Glomerular visceral epithelial cell (primary cell): ENCODE measurements at regions not wholly inside any gene's neighbourhood (a gene's known extent, or its start where the extent isn't known, plus 50 kb on each side); places are given as distances from the start of the nearest gene placed in this dataset.

Experiments
- DNase-seq: peaks from one replicate; pipeline ENCODE4 v3.0.0-alpha.2; 2016; ENCODE audit errors: extremely low spot score

DNA sequence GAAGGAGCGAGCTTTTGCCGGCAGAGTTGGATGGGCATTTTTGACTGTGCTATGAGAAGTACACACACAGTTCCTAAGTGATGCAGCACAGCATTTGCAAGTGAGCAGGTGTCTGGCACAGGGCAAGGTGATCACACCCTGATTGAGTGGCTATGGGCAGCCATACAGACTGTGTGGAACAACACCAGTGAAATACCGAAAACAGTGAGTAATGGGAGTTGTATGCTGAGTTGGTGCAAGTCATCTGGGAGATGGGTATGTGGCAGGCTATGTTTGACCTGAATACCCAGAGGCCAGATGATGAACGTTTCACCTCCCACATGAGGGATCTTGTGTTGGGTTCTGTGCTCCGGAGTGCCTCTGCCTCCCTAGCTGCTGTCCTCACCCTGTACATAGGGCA lies 53.5 kb upstream of the TIPARP start:
- DNase-seq: no peak

- DNase-seq: peak; percentile 54
These were observed 54.1 kb upstream of the TIPARP start for GRCh38 chr3:156620260-156620659.

GRCh38 chr3:156619376-156619775 lies 55.0 kb upstream of the TIPARP start:
- no peak for DNase-seq

DNA sequence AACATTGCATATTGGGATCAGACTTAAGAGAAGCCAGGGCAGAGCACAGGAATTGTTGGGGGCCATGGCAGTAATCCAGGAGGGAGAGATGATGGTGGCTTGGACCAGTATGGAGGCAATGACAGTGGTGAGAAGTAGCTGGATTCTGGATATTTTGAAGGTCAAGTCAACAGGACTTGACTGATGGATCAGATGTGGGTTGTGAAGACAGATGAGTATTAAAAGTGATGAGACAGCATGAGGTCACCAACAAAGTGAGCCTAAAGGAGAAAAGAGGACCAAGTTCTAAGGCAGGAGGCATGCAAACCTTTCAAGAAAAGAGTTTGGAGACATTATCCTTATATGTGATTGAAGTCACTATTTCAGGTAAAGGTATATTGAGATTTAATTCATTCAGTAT lies 56.6 kb upstream of the TIPARP start:
- DNase-seq: no peak

- no peak for DNase-seq
These were observed 57.2 kb upstream of the TIPARP start for GRCh38 chr3:156617145-156617544.

DNA sequence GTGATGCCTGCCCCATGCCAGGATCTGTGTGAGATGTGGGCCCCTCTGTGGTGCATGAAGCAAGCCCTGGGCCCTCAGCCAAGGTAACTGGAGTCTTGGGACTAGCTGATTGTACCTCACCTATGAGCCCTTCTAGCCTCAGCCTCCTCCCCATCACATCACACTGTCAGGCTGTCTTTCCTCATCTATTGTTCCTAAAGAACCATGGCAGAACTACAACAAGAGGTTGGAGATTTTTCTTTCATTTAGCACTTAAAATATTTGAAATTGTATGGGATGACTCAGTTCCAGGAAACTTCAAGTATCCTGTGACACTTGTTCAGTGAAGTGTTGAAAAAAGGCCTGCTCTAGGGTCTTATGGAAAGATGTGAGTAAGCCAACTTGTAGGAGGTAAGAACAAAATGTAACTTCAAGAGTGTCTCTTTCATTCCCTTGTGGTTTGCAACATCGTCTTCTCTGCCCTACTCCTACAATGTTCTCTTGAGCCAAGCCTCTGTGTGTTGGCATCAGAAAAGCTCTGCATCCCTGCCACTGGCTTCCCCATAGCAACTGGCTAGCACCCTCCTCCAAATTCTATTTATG lies 58.7 kb upstream of the TIPARP start:
- peak; percentile 88 for DNase-seq

- DNase-seq: peak; percentile 23
These were observed 59.5 kb upstream of the TIPARP start for GRCh38 chr3:156614642-156615511.

DNA sequence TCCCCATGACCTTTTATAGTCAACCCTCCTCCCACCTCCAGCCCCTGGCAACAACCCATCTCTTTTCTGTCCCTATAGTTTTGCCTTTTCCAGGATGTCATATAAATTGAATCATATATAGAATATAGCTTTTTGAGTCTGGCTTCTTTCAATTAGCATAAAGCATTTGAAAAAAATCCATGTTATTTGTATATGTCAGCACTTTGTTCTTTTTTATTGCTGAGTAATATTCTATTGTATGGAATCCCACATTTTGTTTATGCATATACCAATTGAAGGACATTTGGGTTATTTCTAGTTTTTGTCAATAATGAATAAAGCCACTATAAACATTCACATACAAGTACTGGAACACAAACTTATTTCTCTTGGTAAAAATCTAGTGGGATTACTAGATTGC lies 58.0 kb upstream of the SSR3 start:
- DNase-seq: no peak

DNA sequence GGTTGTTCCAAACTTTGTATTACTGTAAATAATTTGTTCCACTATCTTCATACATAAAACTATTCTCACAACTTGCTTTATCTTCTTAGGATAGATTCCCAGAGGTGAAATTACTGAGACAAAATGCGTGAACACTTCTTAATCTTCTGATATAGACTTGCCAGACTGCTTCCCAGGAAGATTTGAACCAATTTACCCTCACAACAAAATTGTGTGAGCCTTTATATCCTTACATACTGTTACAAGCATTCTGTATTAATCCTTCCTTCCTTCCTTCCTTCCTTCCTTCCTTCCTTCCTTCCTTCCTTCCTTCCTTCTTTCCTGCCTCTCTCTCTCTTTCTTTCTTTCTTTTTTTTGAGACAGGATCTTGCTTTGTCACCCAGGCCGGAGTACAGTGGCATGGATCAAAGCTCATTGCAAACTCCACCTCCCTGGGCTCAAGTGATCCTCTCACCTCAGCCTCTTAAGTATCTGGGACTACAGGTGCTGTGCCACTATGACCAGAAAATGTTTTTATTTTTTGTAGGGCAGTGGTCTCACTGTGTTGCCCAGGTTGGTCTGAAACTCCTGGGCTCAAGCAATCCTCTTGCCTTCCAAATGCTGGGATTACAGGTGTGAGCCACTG lies 57.1 kb upstream of the SSR3 start:
- no peak for DNase-seq

DNA sequence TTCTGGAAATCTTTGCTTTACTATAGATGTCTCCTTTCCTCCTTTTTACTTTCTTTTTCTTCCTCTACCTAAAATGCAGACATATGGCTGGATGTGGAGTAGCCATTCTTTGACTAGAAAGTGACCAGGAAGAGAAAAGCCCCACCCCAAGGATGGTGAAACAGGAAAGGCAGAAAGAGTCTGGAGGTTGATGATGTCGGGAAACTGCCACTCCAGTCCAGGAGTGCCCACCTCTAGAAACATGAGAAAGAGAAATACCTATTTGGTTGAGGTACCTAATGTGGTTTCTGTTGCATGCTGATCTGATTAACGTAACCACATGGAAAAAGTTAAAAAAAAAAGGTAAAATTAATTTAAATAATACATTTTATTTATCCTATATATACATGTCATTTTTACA lies 55.2 kb upstream of the SSR3 start:
- DNase-seq: no peak

DNA sequence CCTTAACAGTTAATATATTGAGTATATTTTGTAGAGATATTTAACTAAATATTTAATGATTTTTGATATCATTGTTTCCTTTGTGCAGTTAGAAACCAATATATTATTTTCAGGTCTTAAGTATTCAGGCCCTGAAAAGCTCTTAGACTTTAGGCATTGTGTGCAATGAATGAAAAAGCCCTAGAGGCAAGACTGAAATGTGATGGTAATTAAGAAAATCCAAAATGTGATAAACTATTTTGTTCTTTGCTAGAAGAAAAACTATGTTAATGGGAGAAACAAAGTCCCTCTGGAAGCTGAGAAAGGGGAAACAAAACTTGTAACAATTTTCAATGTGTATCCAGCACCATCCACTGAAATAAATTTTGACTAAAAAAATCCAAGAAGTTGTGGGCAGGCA lies 54.6 kb upstream of the SSR3 start:
- DNase-seq: no peak

DNA sequence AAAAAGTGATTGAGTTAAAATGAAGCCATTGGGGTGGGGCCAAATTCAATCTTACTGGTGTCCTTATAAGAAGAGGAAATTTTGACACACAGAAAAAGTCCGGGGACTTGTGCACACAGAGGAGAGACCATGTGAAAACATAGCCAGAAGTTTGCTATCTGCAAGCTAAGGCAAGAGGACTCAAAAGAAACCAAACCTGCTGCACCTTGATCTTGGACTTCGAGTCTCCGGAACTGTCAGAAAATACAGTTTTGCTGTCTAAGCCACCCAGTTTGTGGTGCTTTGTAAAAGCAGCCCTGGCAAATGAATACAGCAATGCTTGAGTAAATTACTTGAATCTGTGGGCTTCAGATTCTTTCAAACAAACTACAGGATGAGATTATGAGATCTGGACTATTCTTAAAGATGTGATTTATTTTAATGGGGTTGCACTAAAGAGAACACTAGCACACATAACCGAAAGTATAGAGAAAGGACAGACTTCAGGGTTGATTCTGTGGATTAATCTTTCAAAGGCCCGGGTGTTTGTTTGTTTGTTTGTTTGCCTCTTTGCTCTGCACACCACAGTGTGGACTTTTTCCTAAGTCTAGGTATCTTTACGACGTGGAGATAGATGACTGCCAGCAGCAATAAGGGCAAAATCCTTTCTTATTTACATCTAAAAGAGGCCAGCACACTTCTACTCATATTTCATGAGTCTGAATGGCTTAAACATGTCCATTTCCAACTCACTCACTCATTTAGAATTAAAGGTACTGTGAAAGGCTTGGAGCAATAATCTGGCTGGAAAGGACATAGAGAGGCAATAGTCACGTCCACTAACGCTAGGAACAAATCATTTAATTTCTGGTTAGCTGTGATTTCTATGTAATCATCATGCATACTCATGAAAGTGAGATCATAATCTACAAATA lies 53.9 kb upstream of the SSR3 start:
- DNase-seq: no peak

GRCh38 chr3:156606729-156607128 lies 51.8 kb upstream of the SSR3 start:
- DNase-seq: no peak

DNA sequence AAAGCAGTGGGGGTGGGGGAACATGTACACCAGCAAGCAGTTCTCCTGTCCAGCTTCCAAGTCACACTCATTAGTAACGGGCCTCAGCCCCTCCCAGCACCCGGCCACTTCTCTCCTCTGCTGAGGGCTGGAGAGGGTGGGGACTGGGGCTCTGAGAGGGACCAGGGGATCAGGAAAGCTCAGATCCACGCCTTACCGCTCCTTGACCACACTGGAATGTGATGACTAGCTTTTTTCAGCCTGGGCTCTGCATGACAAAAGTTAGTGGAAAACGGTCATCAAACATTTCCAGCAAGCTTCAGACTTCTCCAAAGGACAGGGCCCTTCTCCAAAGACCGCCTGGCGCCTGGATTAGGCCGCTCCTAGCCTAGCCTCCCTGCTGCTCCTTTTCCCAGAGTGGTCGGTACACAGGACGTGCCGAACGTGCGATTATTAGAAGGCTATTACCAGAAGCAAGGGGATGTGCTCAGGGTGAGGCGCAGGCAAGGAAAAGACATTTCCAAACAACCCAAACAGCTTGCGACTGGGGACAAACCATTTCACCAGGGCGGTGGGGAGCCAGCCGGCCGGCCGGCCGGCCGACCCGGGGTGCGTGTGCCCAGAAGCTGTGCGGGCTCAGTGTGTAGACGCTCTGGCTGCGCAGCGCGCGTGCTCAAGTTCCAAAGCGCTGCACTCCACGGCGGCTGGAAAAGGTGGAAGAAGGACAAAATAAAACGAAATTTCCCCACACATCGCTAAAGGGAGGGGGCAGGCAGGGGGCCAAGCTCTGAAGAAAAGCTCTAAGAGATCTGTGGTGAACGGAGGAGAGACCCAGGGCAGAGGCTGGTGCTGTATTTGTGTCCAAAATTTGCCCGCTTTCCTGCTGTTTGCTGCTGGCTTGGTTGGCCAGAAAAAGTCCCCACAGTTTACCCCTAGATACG lies 51.0 kb upstream of the SSR3 start:
- DNase-seq: peak; percentile 88

- no peak for DNase-seq
These were observed 49.8 kb upstream of the SSR3 start for GRCh38 chr3:156604642-156605144.
